HG03108 (cell line): ENCODE measurements at regions not wholly inside any gene's neighbourhood (a gene's known extent, or its start where the extent isn't known, plus 50 kb on each side); places are given as distances from the start of the nearest gene placed in this dataset.

Experiments
- ATAC-seq: cut with Tn5 transposase; IDR thresholded peaks from one replicate; pipeline ENCODE4 v1.9.1; 2021; ENCODE audit warnings: moderate library complexity; ENCODE audit not compliant: unreplicated experiment

- ATAC-seq, result no peak
Observed at GRCh38 chr3:76753599-76753998, 286.3 kb upstream of the ROBO2 start.

GRCh38 chr3:76754247-76754646 is 285.7 kb upstream of the ROBO2 start:
- no peak for ATAC-seq

GRCh38 chr3:76756577-76756976 is 283.3 kb upstream of the ROBO2 start:
- no peak for ATAC-seq

GRCh38 chr3:76760336-76760735 is 279.6 kb upstream of the ROBO2 start:
- no peak for ATAC-seq

- ATAC-seq, result no peak
Observed at GRCh38 chr3:76765511-76765910, 274.4 kb upstream of the ROBO2 start.

GRCh38 chr3:76768912-76769311 is 271.0 kb upstream of the ROBO2 start:
- ATAC-seq, result no peak

GRCh38 chr3:76776927-76777326 is 263.0 kb upstream of the ROBO2 start:
- ATAC-seq, result no peak

GRCh38 chr3:76788206-76788605 is 251.7 kb upstream of the ROBO2 start:
- no peak for ATAC-seq

- ATAC-seq, result no peak
Observed at GRCh38 chr3:76789237-76789636, 250.7 kb upstream of the ROBO2 start.

GRCh38 chr3:76811418-76811817 is 228.5 kb upstream of the ROBO2 start:
- no peak for ATAC-seq

GRCh38 chr3:76812649-76813242 is 227.2 kb upstream of the ROBO2 start:
- no peak for ATAC-seq

- no peak for ATAC-seq
Observed at GRCh38 chr3:76815561-76815960, 224.3 kb upstream of the ROBO2 start.

- no peak for ATAC-seq
Observed at GRCh38 chr3:76820481-76820880, 219.4 kb upstream of the ROBO2 start.

GRCh38 chr3:76824658-76825240 is 215.2 kb upstream of the ROBO2 start:
- no peak for ATAC-seq

GRCh38 chr3:76826861-76827260 is 213.0 kb upstream of the ROBO2 start:
- no peak for ATAC-seq

- no peak for ATAC-seq
Observed at GRCh38 chr3:76827701-76828226, 212.1 kb upstream of the ROBO2 start.

- no peak for ATAC-seq
Observed at GRCh38 chr3:76834657-76835056, 205.2 kb upstream of the ROBO2 start.

- no peak for ATAC-seq
Observed at GRCh38 chr3:76841747-76842146, 198.2 kb upstream of the ROBO2 start.

- no peak for ATAC-seq
Observed at GRCh38 chr3:76842216-76842615, 197.7 kb upstream of the ROBO2 start.

GRCh38 chr3:76855451-76855850 is 184.4 kb upstream of the ROBO2 start:
- ATAC-seq, result no peak

- no peak for ATAC-seq
Observed at GRCh38 chr3:76859596-76859995, 180.3 kb upstream of the ROBO2 start.

GRCh38 chr3:76864355-76864754 is 175.5 kb upstream of the ROBO2 start:
- ATAC-seq, result no peak
